HG02852 (cell line): ENCODE measurements at regions not wholly inside any gene's neighbourhood (a gene's known extent, or its start where the extent isn't known, plus 50 kb on each side); places are given as distances from the start of the nearest gene placed in this dataset.

ENCODE experiments used
- ATAC-seq: cut with Tn5 transposase; IDR thresholded peaks from one replicate; pipeline ENCODE4 v1.9.1; 2021; ENCODE audit warnings: mild to moderate bottlenecking, moderate library complexity; ENCODE audit not compliant: unreplicated experiment

DNA sequence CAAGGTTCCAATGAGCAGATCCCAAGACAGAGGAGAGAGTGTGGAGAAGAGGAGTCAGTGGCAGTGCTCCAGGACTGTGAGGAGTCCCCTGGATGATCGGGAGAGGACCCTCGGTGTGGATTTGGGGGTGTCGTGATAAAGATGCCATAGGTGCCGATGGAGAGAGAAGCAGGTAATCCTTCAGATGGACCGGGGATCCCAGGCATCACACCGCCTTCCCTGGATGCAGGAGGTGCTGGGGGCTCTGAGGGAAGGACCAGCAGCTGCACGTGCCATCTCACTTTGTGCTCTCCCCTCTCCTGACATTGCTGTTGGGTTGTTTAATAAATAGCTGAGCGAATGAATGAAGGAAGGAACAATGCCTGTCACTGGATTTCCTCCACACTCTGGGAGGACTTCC, 744.1 kb downstream of the BRD1 start:
- ATAC-seq: no peak

DNA sequence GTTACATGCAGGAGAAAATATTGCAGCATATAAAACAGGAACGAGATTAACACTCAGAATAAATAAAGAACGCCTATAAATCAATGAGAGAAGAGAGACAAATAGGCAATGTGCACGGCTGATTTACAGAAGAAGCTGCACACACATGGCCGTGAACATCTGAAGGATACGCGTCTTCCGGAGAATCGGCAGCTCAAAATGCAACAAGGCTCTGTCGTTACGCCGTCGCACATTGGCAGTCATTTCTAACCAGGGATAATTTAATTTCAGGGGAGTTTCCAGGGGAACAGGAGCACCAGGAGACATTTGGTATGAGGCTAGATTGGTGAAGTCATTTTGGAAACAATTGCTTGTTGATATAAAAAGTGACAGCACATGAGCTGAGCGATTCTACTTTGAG, 745.2 kb downstream of the BRD1 start:
- ATAC-seq: no peak

GRCh38 chr22:49081926-49082325, 745.7 kb downstream of the BRD1 start:
- ATAC-seq: no peak

DNA sequence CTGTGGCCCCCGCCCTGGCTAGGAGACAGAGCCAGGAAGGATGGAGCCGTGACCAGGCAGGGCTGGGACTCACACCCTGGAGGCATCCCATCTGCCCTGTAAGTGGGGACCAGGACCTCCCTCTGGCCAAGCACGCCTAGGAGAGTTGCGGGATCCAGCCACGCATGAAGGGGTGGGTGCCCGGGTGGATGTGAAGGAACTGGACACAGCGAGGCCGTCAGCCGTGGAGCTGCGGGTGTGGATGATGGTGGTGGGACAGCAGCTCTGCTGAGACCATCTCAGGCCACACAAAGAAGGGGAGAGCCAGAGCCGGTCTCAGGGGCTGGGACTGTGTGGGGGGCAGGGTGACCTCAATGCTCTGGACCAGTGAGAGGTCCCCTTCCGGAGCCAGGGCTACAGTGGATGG, 746.4 kb downstream of the BRD1 start:
- no peak for ATAC-seq

DNA sequence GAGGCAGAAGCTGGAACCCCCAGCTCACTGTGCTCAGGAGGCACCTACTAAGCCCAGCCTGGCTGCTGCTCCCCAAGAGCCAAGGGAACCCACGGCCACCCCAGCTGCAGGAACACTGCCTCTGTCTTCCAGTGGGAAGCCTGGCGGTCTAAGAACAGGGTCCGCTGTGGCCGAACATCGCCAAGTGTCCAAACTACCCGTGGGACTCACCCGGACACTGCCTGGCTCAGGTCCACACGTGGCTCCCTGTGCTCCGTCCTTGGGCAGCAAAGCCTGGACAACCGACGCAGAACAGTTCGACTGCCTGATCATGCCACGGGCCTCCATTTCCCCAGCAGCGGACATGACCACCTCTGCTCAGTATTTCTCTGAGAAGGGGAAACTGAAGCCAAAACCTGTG, 747.0 kb downstream of the BRD1 start:
- ATAC-seq: no peak

DNA sequence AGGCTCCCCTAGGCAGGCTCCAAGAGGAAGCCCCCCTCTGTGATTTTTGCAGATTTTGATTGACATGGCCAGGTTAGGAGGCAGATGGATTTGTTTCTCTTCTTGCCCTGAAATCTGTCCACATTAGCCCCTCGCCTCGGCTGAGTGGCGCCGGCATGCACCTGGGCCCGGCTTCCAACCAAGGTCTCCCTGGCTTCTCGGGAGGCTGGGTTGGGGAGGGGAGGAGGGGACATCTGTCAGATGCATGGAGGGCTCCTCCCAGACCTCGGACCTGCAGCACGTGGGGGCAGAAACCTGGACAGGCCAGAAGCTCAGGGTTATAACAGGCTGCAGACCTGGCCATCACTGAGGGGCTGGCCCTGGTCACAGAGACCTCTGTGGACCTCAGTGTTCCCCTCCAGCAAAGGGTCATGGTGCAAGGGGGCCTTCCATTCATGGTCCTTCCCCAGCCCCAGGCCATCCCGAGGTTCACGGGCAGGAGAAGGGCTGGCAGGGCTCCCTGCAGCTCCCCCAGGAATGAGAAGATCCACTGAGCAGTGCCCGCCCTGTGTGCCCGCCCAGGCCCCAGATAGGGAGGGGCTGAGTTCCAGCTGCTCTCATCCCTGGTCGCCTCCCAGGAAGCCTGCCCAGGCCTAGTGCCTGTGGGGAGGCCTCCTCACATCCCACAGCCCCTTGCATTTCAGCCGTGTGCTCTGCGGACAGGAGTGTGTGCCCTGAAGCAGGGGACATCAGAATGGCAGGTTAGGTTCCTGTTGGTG, 747.8 kb downstream of the BRD1 start:
- no peak for ATAC-seq

DNA sequence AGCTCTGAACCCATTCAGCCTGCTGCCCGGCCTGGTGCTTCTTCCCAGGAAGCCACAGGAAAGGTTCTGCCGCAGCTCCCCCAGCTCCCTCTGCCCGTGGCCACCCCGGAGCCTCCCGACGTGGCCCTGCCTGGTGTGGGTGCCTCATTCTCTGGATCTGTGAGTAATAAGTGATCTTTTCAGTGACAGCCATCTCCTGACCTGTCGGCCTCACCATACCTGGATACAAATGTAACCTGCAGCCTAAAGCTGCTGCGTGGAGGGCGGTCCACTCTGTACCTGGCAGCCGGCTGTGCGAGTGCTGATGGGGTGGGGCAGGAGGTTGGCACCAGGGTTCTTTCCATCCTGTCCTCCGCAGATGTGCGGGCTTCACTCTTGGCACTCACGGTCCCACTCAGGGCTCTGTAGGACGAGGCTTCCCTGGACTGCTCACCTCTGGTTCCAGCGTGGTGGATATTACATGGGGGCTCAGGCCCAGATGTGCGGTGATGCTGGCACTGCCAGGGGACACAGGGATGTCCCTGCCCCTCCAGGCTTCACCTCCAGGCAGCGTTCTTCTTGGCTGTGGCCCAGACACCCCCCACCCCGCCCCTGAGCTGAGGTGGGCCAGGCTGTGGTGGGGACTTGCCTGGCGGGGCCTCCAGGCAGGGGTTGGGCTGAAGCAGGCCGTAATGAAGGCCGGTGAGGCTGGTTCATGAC, 748.5 kb downstream of the BRD1 start:
- no peak for ATAC-seq

DNA sequence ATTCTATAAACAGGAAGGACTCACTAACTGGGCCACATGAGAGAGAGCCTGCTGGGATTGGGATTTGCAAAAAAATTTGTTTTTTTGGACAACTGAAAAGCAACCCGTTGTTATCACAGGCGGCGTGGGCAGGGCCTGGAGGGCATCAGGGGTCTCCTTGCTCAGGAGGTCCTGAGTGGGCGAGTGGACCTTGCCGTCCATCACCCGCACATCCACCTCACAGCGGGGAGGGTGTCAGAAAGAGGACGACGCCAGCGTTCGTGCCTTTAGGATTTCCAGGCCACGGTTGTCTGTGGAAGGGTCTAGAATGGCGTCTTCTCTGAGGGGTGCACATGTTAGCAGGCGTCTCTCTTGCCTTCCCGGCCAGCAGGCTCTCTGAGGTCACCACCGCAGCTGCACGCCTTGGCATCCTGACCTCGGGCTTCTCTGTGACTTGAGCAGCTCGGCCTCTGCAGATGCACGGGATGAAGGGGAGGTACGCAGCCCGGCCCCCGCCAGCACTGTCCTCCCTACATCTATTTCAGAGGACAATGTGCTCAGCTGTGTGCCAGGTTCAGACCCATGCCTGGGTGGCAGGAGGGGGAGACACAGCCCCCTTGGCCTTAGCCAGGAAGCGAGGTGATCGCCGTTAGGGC, 749.5 kb downstream of the BRD1 start:
- no peak for ATAC-seq

DNA sequence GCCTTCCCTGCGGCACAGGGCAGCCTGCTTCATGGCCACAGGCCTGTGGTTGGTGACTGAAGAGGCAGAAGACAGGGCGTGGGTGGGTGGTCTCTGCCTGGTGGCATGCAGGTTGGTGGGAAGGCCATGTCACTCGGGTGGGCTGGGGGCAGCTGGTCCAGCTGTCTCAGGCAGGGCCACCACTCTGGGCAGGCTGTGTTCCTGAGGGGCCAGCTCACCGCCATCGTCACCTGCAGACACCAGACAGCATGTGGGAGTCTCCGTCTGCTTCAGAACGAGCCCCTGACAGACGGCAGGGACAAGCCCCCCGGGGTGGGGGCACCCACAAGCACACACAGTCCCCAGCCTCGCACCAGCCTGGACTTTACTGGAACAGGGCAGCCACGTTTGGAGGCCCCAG, 750.1 kb downstream of the BRD1 start:
- ATAC-seq: no peak

GRCh38 chr22:49077036-49077393, 750.7 kb downstream of the BRD1 start:
- no peak for ATAC-seq

- no peak for ATAC-seq
Observed at GRCh38 chr22:49076300-49077035, 751.2 kb downstream of the BRD1 start.

- ATAC-seq: no peak
Observed at GRCh38 chr22:49075150-49075549, 752.5 kb downstream of the BRD1 start.

- no peak for ATAC-seq
Observed at GRCh38 chr22:49073873-49074417, 753.7 kb downstream of the BRD1 start.

GRCh38 chr22:49072996-49073645, 754.6 kb downstream of the BRD1 start:
- no peak for ATAC-seq

- no peak for ATAC-seq
Observed at GRCh38 chr22:49070501-49070900, 757.2 kb downstream of the BRD1 start.

DNA sequence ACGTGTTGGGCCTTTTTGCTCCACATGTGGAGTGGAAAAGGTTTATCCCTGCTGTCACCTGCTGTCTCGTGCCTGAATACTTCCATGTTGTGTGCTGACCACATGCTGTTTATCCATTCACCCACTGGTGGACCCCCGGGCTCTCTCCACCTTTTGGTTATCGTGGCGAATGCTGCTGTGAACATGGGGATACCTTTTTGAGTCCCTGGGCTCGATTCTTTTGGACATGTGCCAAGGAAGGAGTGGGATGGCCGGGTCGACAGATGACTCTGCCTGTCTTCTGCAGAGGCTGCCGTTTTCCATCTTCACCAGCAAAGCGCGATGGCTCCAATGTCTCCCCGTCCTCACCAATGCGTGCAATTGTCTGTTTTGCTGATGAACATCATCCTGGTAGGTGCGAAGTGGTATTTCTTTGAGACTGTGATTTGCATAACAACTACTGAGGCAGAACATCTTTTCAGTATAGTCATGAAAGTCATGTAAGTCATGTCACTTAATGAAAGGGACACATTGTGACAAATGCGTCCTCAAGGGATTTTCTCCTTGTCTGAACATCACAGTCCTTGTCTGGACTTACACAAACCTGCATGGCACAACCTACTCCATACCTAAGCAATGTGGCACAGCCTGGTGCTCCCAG, 758.7 kb downstream of the BRD1 start:
- no peak for ATAC-seq

DNA sequence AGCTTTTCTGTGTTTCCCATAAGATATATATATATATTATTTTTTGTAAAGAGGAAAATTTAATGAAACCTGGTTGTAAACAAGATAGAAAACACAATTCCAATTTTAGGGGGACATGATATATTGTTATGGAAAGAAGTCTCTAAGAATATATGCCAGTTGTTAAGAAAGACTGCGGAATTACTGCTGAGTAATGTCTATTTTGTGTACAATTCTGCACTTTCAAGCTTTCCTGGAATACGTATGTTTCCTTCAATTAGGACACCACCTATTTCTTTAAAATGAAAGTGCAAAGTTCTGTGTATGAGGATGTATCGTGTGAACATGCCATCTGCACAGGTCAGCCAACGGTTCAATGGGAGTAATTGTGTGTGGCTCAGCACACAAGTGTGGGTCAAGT, 760.2 kb downstream of the BRD1 start:
- no peak for ATAC-seq

DNA sequence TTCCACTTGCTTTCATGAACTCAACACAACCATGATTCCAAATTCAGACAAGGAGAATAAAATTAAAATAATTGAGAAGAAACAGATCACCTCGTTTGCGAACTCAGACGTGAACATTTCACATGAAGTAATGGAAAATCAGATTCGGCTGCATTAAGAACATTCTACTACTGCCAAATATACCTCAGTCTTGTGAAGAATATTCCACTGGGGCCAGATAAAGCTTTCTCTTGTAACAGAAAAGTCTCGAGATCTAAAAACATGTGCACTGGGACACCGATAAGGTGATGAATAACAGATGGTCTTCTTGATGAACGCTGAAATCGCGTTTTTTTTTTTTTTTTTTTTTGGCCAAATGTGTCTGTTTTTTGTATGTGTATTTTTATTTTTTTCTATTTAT, 761.1 kb downstream of the BRD1 start:
- ATAC-seq: no peak

DNA sequence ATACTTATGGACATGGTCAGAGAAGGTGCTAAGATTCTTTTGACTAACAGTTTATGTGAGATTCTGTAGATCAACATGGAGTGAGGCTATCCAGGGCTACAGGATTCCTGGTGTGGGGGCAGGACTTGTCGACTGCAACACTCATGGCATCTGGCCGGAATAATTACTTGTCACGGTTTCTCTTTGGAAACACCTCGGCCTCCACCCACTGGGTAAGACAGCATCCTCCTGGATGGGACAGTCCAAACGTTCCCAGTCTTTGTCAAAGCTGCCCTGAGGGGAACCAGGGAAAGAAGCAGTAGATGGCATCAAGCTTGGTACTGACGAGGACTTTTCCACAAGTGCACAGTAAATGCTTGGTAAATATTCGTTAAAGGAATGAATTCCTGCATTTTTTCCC, 762.8 kb downstream of the BRD1 start:
- ATAC-seq: no peak

- no peak for ATAC-seq
Observed at GRCh38 chr22:49063545-49063890, 764.2 kb downstream of the BRD1 start.
